ENCODE measurements at regions not wholly inside any gene's neighbourhood (a gene's known extent, or its start where the extent isn't known, plus 50 kb on each side); places are given as distances from the start of the nearest gene placed in this dataset.

DNA sequence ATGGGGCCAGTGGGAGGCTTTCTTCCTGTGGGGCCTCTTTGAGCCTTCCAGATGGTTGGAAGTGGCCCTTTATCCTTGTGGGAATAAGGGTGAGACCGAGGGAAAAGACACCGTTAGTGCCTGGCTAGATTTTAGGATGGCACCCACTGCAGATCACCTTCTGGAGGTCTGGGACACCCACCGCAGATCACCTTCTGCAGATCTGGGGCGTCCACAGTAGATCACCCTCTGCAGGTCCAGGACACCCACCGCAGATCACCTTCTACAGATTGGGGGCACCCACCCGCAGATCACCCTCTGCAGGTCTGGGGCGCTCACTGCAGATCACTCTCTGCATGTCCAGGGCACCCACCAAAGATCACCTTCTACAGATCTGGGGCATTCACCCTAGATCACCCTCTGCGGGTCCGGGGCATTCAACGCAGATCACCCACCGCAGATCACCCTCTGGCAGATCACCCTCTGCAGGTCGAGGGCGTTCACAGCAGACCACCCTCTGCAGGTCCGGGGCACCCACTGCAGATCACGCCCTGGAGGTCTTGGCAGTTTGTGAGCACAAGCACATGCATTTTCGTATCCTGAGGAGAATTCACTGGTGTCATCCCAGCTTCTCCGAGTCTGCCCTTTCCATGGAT is 153.4 kb upstream of the TSHZ3 start:
- DNase-seq = no peak

DNA sequence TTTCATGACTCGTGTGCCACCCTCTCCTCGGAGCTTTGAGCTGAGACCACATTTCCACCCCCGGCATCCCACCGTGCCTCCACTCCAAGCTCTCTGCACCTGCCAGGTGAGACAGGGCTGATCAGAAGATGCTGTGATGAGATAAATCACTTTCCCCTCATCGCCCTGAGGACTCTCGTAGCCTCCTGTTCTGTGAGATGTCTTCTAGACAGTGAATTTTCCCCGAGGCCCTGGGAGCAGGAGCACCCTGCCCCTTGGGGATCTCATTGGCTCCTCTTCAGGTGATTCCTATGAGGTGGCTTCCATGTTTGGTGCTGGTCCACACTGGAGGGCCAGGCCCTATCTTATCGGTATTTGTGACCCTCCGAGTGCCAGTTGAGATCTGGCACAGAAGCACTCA is 154.0 kb upstream of the TSHZ3 start:
- no peak for DNase-seq

DNA sequence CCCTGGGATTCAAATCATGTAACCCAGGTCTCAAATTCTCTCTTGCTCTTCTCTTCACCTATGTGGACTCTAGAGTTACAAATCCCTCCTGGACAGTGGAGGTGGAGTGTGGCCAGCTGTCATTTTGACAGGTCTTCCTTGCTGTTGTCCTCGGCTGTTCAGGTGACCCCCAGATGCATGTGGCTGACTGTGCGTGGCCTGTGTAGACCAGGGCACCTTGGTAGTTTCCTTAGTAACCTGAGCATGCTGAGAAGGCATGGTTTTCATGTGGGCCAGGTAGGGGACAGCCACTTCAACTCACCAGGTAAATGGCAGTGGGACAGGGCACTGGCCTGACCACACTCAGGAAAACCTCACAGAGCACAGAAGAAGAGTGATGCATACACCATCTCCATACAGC is 155.0 kb upstream of the TSHZ3 start:
- no peak for DNase-seq

DNA sequence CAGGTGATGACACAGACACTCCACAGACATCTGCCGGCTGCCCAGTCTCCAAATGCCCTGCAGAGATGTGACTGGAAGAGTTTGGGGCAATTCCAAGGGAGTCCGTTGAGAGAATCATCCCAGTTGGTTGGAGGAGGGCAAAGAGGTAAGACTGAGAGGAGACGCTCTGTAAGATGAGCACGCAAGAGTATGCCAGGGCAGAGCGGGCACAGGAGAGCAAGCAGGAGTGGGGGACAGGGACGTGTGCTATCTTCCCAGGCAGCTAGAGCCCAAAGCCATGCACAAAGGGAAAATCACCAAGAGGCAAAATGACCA is 156.3 kb upstream of the TSHZ3 start:
- DNase-seq = no peak

DNA sequence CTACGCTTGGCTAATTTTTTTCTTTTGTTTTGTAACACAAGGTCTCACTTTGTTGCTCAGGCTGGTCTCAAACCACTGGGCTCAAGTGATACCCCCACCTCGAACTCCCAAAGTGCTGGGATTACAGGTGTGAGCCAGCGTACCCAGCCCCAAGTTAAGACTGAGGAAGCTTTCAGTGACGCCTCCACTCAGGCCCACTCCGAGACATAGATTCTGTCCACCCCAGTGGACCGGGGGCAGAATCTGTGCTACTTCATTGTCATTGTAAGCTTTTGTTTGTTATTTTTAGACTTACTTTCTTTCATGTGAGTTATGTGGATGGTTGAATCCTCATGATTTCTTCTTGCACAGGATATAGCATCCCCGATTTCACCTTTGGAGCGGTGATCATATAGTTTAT is 156.9 kb upstream of the TSHZ3 start:
- DNase-seq = no peak

DNA sequence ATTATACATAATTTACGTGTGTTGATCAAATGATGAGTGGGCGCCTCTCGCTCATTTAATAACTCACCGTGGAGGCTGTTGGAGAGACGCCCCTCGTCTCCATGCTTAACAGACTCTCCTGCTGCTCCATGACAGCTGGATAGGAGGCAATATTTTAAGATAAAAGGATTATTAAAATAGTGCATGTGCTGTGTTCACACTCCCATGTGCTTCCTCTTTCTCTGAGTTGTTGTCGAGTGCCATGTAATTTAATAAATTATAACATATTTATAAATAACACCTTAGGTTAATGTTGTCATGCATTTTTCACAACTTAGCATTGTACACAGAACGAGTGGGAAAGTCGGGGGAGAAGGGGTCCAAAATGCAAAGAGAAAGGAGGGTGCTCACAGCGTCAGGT is 161.4 kb upstream of the TSHZ3 start:
- DNase-seq = no peak

DNA sequence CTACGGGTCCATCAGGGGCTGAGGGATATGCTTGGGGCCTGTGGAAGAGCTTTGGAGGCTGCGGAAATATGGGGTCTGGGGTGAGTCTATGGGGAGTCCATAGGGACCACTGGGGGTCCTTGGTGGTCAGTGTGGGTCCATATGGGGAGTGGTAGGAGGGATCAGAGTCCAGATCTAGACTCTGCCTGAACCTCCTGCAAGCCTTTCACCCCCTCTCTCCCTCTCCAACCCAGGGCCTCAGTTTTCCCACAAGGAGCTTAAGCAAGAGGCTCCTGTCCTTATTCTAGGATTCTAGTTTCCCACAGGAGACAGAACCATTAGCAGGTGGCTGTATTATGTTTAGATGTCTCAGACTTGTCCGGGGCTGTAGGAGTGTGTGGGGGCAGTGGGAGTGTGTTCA is 161.9 kb upstream of the TSHZ3 start:
- DNase-seq = no peak

DNA sequence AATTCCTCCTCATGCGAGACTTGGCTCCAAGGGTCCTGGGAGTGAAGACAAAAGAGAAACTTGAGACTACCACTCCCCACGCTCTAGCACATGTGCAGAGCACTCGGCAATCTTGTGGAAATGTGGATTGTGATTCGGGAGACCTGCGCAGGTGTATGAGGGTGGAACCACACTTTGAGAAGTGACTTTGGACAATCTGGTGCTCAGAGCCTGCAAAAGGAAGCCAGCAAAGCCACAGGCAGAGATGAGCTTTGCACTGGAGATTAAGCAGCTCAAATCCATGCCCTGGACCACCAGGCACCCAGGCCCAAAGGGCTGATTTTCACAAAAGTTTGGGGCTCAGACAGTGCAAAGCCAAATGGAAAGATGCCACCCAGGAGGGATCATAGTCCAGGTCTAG is 162.5 kb upstream of the TSHZ3 start:
- no peak for DNase-seq

DNA sequence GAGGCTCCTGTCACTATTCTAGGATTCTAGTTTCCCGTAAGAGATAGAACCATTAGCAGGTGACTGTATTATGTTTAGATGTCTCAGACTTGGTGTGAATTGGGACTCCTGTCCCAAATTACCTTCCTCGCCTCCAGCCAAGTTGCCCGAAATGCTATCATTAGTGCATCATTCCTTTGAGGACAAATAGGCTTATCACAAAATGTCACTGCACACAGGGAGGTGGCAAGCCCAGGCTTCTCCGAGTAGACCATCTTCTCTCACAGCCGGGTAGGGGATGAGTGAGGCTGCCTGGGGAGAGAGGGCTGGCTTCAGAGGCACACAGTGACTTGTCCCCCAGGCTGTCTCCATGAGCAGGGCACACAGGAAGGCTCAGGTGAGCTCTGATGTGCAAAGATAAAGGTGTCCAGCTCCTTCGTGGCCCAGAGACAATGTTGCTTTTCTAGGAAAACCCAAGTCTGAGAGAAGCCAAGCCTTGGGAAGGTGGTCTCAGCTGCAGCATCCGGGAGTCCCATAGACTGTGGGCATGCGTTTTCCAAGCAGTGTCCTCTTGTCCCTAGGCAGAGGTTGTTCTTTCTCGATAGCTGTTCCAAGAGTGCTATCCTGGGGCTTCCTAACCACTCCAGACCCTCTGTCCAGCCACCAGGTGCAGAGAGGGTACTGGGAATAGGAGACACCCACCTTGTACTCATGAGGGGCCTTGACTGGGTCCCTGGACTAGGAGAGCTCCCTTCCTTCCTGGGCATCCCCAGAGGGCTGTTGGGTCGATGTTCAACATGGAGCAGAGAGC is 163.1 kb upstream of the TSHZ3 start:
- DNase-seq = no peak

DNA sequence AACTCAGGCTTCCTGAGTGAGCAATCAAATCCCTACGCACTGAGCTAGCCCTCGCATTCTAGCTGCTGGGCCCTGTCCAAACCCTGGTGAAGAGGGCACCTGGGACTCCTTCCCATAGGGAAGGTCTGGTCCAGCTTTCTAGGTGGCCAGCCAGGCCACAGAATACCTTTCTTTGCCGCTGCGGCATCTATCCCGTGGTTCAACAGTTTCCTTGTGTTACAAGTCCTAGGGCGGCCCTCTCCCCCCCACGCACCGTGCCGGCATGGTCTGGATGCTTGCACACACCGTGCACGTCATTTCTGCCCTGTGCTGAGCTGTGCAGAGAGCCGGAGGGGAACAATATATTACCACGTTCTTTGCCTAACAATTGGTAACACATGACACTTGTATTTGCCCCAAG is 164.6 kb upstream of the TSHZ3 start:
- no peak for DNase-seq

DNA sequence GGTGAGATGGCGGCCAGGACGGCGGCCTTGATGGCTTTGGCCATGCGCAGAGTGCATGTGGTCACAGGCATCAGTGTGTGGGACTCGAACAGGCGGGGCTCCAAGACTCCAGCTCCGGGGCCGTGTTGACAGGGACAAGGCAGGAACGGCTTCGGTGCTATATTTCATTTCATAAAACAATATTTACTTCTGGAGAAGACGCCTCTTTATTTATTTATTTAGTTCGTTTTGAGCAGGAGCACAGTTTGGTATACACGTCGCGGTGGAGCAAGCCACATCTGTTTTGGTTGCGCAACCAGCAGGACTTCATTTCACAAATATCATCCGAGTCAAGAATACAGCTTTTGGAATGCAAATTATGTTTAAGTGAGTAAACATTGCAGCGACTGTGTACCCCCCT is 166.7 kb upstream of the TSHZ3 start:
- DNase-seq = no peak

DNA sequence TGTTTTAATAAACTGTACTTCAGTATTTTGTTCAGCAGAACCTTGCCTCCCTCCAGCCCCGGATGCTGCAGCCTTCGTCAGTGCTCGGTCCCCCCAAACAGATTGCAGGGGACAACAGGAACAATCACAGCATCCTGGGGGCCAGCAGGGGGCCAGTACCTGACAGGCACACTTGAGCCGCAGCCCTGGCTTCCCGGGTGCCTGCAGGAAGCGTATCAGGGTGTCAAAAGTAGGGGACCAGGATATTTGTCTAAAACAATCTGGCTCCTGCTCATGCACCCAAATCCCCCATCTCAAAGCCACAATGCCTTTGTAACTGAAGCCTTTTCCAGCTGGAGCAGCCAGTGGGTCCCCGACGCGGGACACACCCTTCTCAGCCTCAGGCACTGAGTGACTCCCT is 167.5 kb upstream of the TSHZ3 start:
- DNase-seq = no peak

DNA sequence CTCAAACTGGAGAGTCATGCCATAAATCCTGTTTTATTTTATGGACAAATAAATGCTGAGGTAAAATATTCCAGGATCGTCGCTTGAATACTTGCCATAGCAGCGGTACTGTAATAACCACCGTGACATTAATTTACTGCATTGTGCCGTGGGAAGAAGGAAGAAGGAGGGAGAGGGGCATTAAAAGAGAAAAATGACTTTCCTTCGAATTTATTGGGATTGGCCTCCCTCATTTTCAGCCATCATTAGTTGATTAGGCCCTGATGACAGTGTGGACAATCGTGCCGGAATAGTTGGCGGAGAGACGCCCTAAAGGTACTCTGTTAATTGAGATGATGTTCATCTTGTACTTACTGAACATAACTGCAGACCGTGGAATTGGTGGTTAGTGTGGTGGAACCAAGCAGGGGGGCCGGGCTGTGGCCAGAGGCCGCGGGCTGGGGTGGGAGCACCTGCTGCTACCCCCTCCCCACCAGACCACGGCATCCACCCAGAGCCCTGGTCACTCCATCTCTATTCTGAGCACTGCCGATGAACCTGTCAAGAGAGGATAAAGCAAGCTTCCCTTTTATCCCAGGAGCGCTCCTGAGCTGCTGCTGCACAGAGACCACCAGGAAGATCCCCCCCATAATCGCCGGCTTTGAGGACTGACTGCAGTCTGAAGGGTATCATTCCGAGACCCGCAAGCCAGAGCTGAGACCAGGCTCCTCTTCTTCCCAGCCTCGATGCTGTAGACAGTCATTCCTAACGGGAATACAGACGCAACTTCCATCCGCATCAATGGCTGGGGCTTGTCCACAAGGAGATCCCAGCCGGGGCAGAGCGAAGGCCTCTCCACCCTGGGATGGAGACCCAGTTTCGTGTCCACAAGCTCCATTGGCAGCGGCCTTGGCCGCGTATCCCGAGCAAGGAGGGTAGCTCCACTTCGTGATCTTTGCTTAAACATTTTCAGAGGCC is 168.3 kb upstream of the TSHZ3 start:
- DNase-seq = no peak

DNA sequence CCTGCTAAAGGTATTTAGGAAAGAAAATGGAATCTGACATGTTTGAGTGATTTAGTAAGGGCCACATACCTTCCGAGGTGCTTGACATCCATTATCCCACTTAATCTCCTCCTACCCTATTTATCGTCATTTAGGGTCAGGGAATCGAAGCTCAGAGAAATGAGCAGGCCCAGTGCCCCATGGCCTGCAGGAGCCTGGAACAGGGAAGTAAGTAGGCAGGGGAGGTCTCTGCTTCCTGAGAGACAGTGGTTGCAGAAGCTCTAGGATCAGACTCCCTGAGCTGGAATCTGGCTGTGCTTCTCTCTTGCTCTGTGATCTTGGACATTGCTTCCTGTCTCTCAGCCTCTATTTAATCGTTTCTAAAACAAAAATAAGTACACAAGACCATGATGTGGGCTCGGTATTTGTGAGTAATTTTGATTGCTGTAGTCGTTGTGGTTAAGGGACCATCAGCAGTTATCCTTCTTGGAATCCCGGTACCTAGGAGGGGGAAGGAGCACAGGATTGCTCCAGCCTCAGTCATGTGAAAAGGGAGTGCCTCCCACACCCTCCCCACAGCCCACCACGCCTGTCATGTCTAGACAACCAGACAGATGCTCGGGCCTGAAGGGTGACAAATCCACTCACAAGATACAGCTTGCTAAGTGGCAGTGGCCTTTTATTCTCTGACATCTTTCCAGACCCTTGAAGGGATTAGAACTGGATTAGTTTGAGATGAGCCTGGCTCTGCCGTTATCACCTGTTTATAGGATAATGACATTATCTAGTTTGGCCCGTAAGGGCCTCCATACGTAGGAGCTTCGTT is 169.2 kb upstream of the TSHZ3 start:
- no peak for DNase-seq

DNA sequence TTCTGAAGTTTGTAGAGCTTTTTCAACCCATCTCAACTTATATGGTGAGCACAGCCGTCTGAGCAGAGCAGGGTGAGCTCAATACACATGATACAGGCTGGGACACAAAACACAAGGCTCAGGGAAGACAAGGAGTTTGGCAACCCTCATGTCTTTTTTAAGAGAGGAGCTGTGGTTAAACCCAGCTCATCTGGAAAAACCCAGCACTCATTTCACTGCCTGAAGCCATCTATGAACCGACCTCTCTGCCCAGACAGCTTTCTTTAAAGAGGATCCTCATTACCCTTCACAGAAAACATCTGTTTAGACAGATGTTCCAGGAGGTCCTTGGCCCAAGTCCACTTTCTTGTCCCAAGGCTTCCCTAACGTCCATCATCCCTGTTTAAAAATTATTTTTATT is 170.0 kb upstream of the TSHZ3 start:
- DNase-seq = no peak

DNA sequence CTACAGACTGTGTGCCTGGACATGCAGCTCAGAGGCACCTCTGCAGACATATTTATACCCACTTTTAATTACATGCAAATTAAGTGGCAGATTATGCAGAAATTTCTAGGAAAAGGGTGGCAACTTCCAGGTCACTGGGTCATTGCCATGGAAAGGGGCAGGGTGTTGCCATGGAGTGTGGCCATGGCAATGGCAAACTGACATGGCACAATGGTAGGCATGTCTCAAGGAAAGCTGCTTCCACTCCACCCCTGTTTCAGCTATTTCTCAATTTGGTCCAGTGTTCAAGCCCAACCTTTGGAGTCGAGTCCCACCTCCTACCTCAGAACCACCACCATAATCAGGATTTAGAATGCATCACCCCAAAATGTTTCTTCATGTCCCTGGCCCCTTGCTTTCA is 170.7 kb upstream of the TSHZ3 start:
- DNase-seq = no peak

DNA sequence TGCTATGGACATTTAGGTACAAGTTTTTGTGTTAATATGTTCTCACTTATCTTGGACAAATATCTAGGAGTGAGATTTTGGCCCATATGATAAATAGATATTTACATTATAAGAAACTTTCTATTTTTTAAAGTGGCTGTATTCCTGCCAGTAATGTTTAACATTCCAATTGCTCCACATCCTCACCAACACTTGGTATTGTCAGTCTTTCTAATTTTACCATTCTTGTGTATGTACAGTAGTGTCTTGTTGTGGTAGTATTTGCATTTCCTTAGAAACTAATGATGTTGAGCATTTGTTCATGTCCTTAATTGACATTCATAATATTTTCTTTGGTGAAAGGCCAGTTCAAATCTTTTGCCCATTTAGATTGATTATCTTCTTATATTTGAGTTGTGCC is 171.4 kb upstream of the TSHZ3 start:
- no peak for DNase-seq

DNA sequence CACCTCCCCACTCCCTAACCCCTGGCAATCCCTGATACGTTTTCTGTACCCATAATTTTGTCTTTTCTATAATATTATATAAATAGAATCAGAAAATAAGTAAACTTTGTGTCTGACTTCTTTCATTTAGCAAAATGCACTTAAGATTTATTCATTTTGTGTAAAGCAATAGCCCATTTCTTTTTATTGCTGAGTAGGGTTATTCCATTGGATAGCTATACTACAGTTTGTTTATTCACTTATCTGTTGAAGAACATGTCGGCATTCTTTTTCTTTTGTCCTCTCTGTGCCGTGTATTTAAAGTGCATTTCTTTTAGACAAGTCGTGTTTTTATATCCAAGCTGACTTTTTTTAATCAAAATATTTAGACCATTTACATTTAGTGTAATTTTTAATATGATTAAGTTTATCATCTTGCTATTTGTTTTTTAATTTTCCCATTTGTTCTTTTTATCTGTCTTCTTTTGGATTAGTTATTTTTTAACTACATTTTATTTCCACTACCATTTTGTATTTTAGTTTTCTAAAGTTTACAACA is 176.4 kb upstream of the TSHZ3 start:
- DNase-seq = no peak

DNA sequence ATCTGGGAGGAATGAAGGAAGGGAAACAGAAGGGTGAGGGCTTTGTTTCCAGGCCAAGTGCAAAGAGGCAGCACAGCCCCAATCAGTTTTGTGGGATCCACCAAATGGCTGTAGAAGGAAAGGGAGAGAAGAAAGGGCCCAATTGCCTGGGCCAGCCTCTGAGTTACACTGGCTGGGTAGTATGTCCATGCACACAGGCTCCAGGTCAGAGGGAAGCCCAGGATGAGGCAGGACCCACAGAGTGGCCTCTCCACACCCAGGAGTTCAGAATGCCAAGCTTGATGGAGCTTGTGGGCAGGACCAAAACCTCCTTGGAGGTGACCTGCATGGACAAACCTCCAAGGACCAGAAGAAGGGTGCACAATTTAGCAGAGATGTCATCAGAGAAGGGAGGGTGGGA is 178.2 kb upstream of the TSHZ3 start:
- no peak for DNase-seq

DNA sequence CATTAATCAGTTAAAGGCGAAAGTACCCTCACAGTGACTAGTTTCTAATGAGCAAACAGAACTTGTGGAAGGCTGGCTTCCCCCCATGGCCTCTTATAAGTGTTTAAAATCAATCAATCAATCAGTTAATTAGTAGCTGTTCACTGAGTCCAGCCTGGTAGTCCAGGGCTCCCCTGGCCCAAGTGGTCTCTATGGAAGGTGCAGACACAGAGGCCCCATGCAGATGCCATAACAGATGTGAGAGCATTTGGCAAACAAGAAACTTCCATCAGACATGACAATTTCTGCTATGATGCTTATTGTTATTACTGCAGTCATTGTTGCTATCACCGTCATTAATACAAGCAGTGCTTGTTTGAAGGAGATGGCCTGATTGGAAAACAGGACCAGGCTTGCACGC is 179.0 kb upstream of the TSHZ3 start:
- DNase-seq = no peak

DNA sequence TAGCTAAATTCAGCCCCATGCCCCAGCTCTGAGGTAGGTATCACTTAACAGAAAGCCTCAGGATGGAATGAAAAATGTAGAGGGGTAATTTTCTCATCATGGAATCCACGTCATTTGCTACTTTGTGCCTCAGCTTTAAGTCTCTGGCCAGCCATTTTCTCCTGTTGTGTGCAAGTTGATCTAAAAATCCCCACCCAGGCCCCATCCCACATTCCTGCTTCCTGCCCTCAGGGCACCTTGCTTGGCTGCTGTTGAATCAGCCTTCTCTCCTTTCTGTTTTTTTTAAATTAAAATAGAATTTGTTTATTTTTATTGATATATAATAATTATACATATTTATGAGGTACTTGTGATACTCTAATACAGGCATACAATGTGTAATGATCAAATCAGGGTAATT is 179.9 kb upstream of the TSHZ3 start:
- no peak for DNase-seq

DNA sequence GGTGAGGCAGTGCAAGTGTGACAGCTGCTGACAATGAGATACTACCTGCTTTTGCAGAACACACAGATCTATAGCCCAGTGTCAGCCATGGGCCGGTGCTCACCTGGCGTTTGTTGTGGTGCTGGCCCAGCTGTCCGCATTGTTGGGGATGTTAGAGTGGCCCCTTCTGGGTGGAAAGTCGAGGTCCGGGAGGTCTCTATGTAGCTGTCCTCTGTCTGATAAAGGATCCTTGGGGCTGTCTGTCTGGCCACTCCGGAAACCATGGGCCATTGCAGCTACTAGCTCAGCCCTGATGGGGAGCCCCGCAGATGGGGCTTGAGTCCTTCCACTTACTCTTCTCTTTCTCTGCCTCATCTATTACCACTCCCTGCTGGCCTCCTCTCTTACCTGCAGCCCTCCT is 181.5 kb upstream of the TSHZ3 start:
- no peak for DNase-seq

DNA sequence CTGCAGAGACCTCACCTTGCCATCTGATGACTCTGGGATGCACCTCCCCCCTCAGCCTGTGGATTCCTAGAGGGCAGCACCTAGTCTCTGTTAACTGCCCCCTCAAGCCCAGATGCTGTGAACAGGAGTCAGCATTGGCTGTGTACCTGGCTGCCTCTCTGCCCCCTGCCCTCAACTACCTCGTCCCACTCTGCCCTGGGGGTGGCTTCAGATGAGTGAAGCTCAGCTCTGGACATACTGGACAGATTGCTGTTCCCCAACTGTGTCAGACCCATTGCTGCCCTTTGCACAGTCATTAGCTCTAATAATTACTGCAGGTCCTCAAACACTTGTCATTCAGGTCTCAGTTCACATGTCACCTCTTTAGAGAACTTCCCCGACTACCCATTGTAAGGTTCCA is 182.1 kb upstream of the TSHZ3 start:
- DNase-seq = no peak
